Muscle of leg (tissue), 3 donors: ENCODE measurements at regions not wholly inside any gene's neighbourhood (a gene's known extent, or its start where the extent isn't known, plus 50 kb on each side); places are given as distances from the start of the nearest gene placed in this dataset.
A peak's percentile ranks its signal among the peaks of the same experiment; 100 is the strongest.

Experiments
- DNase-seq: peaks from one replicate; pipeline ENCODE4 v3.0.0; 2013
- H3K27ac ChIP-seq: one replicate; pipeline ENCODE4 v1.5.1; 2013; ENCODE audit warnings: mild to moderate bottlenecking, low read length, control low read depth
- H3K27me3 ChIP-seq: one replicate; pipeline ENCODE4 v1.6.1; 2013; ENCODE audit warnings: low read length; ENCODE audit not compliant: control insufficient read depth, insufficient read depth
- H3K36me3 ChIP-seq: one replicate; pipeline ENCODE4 v1.6.1; 2013; ENCODE audit warnings: low read length; ENCODE audit not compliant: control insufficient read depth, insufficient read depth
- H3K4me1 ChIP-seq: one replicate; pipeline ENCODE4 v1.6.1; 2013; ENCODE audit warnings: low read length; ENCODE audit not compliant: control insufficient read depth, insufficient read depth
- H3K4me3 ChIP-seq: one replicate; pipeline ENCODE4 v1.5.1; 2013; ENCODE audit warnings: low read length, control low read depth
- H3K9me3 ChIP-seq: replicated peaks from 2 replicates; pipeline ENCODE4 v1.6.1; 2013; ENCODE audit warnings: low read depth, low read length; ENCODE audit not compliant: control insufficient read depth
- WGBS: methylation state at CpG from one replicate; pipeline ENCODE4 v1.1.5; 2013; ENCODE audit warnings: missing lambda C conversion rate; ENCODE audit not compliant: insufficient coverage; 5-methylcytosine and 5-hydroxymethylcytosine counted together

DNA sequence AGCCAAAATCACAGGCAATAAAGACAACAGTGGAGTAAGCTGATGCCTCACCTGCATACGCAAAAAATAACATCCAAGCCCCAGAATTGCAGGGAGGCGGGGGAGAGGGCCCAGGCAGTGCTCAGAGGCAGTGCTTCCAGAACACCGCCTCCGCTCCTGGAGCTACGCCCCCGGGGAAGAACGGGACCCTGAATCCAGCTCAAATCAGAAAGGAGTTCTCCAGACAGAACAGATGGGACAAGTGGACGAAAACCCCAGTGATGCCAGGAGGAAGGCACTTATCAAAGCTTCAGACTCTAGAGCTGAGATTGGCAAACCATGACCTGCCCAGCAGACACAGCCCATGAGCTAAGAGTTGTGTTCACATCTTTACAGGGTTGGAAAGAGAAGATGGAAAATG is 683.9 kb downstream of the TBC1D22A start:
- Histone ChIP-seq H3K36me3 (no peaks in the 10 kb centered on the region), H3K9me3 (peaks cover 8% of the 10 kb centered on the region), H3K27me3 (peaks cover 2% of the 10 kb centered on the region), H3K4me1 (peaks cover 11% of the 10 kb centered on the region), H3K4me3 (no peak overlapping the region), H3K27ac (no peak overlapping the region)
- DNase-seq = peak; percentile 7
- 60% methylated on average over 7 of the region's 8 CpGs for WGBS

DNA sequence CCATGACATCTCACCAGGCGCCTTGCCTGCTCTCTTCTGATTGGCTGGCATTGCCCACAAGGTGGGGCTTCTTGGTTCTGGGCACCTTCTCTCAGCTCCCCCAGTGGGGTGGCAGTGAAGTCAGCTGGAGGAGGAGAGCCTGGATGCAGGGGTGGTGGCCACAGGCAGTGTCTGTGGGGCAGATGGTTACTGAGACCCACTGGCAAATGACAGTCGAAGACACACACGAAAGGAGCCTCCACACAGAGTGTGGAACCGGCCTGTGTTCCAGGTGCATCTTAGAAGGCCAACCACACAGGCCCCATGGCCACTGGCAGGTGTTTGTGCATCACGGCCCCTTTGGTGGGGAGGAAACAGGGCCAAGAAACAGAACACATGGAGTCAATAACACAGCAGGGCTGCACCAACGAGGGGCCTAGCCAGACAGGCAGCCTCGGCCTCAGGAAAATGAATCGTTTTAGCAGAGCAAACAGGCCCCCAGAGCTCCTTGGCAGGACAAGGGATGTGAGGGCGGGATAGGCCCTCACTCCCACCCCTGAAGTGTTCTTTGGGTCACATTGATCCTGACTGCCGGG is 683.4 kb downstream of the TBC1D22A start:
- peak; percentile 36 for DNase-seq
- Histone ChIP-seq H3K4me3 (no peak overlapping the region), H3K4me1 (peaks cover 11% of the 10 kb centered on the region), H3K27ac (no peak overlapping the region), H3K27me3 (peaks cover 2% of the 10 kb centered on the region), H3K36me3 (no peaks in the 10 kb centered on the region), H3K9me3 (peaks cover 8% of the 10 kb centered on the region)
- WGBS = 57% methylated on average over 9 of the region's 10 CpGs

DNA sequence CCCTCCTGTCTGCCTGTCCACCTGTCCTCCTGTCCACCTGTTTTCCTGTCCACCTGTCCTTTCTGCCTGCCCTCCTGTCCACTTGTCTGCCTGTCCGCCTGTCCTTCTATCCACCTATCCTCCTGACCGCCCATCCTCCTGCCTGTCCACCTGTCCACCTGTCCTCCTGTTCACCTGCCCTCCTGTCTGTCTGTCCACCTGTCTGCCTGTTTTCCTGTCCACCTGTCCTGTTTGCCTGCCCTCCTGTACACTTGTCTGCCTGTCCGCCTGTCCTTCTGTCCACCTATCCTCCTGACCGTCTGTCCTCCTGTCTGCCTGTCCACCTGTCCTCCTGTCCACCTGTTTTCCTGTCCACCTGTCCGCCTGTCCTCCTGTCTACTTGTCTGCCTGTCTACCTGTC is 682.8 kb downstream of the TBC1D22A start:
- DNase-seq = no peak
- Histone ChIP-seq H3K9me3 (peaks cover 8% of the 10 kb centered on the region), H3K27ac (no peak overlapping the region), H3K27me3 (peaks cover 2% of the 10 kb centered on the region), H3K4me1 (peaks cover 11% of the 10 kb centered on the region), H3K36me3 (no peaks in the 10 kb centered on the region), H3K4me3 (no peak overlapping the region)
- 94% methylated on average over 5 of the region's 5 CpGs for WGBS

DNA sequence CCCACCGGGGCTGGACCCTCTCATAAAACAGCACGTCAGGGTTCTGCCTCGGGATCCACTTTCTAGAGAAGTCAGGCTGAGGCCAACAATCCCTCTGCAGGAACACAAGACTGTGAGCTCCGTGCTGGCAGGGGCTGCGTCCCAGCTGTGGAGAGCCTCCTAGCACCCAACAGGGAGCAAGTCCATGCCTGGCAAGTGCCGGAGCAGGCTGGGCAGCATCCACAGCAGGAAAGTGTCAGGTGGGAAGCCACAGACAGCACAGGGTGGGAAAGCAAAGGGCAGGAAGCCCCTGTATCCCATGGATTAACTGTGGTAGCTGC is 682.3 kb downstream of the TBC1D22A start:
- Histone ChIP-seq H3K4me3 (no peak overlapping the region), H3K9me3 (peaks cover 8% of the 10 kb centered on the region), H3K36me3 (no peaks in the 10 kb centered on the region), H3K27ac (no peak overlapping the region), H3K27me3 (peaks cover under 1% of the 10 kb centered on the region), H3K4me1 (peaks cover 11% of the 10 kb centered on the region)
- DNase-seq = peak; percentile 6
- WGBS = 70% methylated on average over 5 of the region's 6 CpGs

DNA sequence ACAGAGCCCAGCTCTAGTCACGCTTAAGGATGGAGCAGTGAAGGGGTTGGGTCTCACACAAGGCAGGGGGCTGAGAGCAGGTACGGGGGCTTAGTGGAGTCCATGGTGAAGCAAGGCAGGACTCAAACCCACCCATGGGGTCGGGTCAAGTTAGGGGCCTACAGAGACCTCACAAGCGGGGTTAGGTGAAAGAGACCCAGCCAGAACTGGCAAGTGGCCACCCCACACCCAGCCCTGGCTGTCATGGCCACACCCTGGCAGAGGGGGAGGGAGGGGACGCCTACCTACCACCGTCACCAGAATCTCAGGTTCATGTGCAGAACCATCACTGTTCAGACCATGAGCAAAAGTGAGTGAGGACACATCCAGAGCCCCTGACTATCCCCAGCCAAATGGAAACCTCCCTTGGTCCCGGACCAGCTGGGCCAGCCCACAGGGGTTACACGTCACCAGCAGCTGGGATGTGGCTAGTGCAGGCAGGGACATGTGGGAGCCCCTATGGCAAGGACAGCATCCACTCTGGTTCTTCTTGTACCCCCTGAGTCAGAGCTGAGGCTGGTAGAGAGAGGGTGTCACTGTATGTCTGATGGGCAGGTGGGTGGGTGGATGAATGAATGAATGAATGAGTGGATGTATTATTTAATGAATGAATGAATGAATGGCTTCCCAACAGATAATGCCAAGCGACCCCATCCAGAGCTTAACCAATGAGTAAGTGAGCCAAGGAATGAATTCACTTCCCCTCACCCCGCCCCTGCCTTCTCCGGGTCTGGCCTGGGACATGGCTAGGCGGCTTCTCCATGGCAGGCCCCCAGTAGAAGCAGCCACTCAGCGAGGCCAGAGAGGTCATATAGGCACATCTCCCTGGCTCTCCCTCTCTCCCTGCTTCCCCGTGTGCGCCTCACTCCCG is 681.6 kb downstream of the TBC1D22A start:
- no peak overlapping the region for H3K4me3 ChIP-seq
- 76% methylated on average over 10 of the region's 16 CpGs for whole genome bisulfite sequencing
- peaks cover 11% of the 10 kb centered on the region for H3K4me1 ChIP-seq
- no peak overlapping the region for H3K27ac ChIP-seq
- no peaks in the 10 kb centered on the region for H3K27me3 ChIP-seq
- no peaks in the 10 kb centered on the region for H3K36me3 ChIP-seq
- peaks cover 8% of the 10 kb centered on the region for H3K9me3 ChIP-seq
- DNase-seq = no peak

DNA sequence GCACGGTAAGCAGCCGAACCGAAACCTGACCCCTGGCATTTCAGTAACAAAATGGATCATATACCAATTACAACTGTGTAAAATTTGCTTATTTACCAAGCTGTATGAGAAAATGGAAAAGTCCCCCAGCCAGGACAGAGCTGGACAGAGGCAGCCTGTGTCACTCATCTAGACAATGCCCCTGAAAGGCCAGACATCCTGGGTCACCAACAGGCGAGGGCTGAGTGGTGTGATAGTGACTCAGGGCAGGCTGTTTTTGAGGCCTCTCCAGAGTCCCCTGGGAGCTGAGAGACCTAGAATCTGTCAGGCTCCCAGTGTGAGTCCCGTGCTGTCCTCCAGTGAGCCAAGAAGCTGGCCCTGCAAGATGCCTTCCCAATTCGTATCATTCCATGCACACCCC is 680.4 kb downstream of the TBC1D22A start:
- peaks cover 11% of the 10 kb centered on the region for H3K4me1 ChIP-seq
- WGBS = 60% methylated on average over 1 of the region's 6 CpGs
- peaks cover 8% of the 10 kb centered on the region for H3K9me3 ChIP-seq
- no peaks in the 10 kb centered on the region for H3K27me3 ChIP-seq
- no peak for DNase-seq
- no peaks in the 10 kb centered on the region for H3K36me3 ChIP-seq
- no peak overlapping the region for H3K4me3 ChIP-seq
- H3K27ac ChIP-seq = no peak overlapping the region

DNA sequence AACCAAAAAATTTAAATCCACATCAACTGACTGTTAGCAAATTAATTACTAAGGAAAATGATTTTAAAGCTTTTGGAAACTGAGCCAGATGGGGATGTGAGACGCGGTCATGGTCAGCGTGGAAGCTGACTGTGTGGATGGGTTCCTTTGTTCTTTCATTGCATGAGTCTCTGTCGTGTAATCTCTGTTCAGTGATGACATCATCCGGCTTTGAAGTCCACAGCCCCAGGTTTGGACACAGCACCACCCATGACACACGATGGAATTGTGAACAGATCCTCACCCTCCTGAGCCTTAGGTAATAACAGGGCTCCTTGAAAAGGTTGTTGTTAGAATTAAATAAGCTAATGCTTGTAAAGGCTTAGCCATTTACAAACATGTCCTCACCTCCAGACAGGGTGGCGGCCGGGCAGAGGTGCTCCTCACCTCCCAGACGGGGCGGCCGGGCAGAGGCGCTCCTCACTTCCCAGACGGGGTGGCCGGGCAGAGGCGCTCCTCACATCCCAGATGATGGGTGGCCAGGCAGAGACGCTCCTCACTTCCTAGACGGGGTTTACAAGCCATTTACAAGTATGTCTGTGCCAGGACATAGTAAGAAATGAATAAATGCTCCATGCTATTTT is 677.3 kb downstream of the TBC1D22A start:
- Histone ChIP-seq H3K4me3 (no peak overlapping the region), H3K27ac (no peak overlapping the region), H3K27me3 (no peaks in the 10 kb centered on the region), H3K36me3 (no peaks in the 10 kb centered on the region), H3K4me1 (peaks cover 4% of the 10 kb centered on the region), H3K9me3 (peaks cover 10% of the 10 kb centered on the region)
- DNase-seq = no peak
- 95% methylated on average over 9 of the region's 17 CpGs for WGBS

DNA sequence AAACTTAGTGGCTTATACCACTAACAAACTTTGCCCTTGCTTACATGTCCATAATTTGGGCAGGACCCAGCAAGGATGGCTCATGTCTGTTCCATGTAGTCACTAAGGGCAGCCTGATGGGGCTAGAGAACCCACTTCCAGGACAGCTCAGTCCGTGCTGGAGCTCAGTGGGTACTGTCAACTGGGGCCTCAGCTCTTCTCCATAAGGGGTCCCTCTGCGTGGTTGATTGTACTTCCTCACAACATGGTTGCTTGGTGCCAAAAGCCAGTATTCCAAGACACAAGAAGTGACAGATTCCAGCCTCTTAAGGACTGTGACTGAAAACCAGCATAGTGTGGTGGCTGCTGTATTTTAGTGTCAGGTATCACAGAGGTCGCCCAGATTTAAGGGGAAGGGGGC is 675.2 kb downstream of the TBC1D22A start:
- WGBS = 80% methylated on average over 1 of the region's 3 CpGs
- no peak overlapping the region for H3K4me3 ChIP-seq
- H3K36me3 ChIP-seq = no peaks in the 10 kb centered on the region
- no peaks in the 10 kb centered on the region for H3K4me1 ChIP-seq
- H3K27me3 ChIP-seq = peaks cover 3% of the 10 kb centered on the region
- peaks cover 10% of the 10 kb centered on the region for H3K9me3 ChIP-seq
- H3K27ac ChIP-seq = no peak overlapping the region
- DNase-seq = no peak

DNA sequence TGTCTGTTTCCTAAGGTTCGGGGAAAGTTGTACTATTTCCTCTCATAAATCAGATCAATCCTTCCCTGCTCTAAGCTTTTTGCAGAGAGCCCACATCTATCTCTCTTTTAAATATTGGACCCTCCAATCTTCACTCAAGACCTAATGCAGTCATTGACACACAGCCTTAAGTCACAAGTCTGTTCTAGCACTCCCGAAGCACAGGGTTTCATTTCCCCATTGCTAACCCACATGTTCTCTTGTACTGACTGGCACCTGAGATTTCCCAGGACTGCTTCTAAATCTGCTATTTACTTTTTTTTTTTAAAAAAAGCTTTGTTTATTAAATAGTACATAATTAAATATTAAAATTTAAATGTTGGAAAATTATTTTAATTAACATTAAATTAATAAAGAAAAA is 674.7 kb downstream of the TBC1D22A start:
- H3K4me3 ChIP-seq = no peak overlapping the region
- H3K27ac ChIP-seq = no peak overlapping the region
- H3K36me3 ChIP-seq = no peaks in the 10 kb centered on the region
- peaks cover 3% of the 10 kb centered on the region for H3K27me3 ChIP-seq
- H3K4me1 ChIP-seq = no peaks in the 10 kb centered on the region
- H3K9me3 ChIP-seq = peaks cover 6% of the 10 kb centered on the region
- no peak for DNase-seq
- 100% methylated on average over 2 of the region's 2 CpGs for WGBS

DNA sequence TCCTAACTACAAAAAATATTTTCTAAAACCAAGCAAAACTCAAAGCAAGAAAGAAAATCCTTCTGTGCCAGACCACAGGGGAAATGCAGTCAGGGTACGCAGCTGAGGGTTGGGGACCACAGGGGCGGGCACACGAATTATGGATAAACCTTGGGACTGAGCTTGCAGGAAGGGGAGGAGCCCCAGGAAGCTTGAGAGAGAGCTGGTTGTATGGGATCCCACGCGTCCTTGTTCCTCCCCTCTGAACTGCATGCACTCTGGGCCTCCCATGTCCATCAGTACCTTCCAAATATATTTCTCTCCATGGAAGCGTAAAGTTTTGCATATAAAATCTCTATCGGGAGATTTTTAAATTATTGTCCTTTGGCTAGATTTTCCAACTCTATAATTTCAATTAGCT is 673.4 kb downstream of the TBC1D22A start:
- Histone ChIP-seq H3K9me3 (peaks cover 2% of the 10 kb centered on the region), H3K27me3 (peaks cover 3% of the 10 kb centered on the region), H3K36me3 (no peaks in the 10 kb centered on the region), H3K4me1 (no peaks in the 10 kb centered on the region), H3K4me3 (no peak overlapping the region), H3K27ac (no peak overlapping the region)
- DNase-seq = no peak
- WGBS = 76% methylated on average over 3 of the region's 7 CpGs
